Right lobe of liver (tissue), 4 donors: ENCODE measurements at regions not wholly inside any gene's neighbourhood (a gene's known extent, or its start where the extent isn't known, plus 50 kb on each side); places are given as distances from the start of the nearest gene placed in this dataset.

Source experiments
- CTCF ChIP-seq, 4 donors: fragments of 200-600 bp in 3 of 4; fragments of 450-650 bp in 1 of 4; IDR thresholded peaks; one replicate each; pipeline versions ENCODE4 v1.5.1 to v1.8.0; 2016 to 2022; ENCODE audit warnings: antibody characterized with exemption in 4 of 4, mild to moderate bottlenecking in 2 of 4
- POLR2A ChIP-seq: fragments of 450-650 bp; IDR thresholded peaks from one replicate; pipeline ENCODE4 v1.6.1; 2017; ENCODE audit warnings: antibody characterized with exemption, mild to moderate bottlenecking
- donor health status: DM: no; HTN: no; CAD: no.
- donor health status: DM: no; HTN: no; CAD: no.
- donor health status: DM: no; HTN: yes; CAD: no.

DNA sequence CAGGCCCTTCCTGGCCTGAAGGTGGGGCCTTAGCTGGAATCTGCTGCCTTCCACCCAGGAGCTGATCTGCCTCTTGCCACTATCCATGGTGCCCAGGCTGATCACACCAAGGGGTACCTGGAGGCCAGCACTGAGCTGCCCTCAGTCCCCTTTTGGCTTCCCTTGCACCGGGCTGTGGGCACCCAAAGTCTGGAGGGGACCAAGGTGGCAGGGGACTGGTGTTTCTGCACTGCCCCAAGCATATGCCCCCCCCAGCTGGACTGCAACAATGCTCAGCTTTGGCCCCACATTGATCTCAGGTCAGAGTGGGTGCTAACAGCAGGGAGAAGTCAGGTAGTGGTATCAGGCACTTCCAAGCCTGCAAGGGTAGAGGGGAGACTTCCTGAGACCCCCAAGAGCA, 902.6 kb upstream of the EPHA6 start:
- TF ChIP-seq POLR2A (no peak), CTCF (IDR thresholded peaks at IDR 0.05) (no peak)
